ENCODE measurements at regions not wholly inside any gene's neighbourhood (a gene's known extent, or its start where the extent isn't known, plus 50 kb on each side); places are given as distances from the start of the nearest gene placed in this dataset.

GRCh38 chr20:52483382-52483781, 291.8 kb upstream of the ZFP64 start:
- TF ChIP-seq CREB1 (IDR thresholded peaks at IDR 0.05; ENCODE audit: low read depth) (no peak), CEBPB (IDR thresholded peaks at IDR 0.05) (no peak), TEAD4 (IDR thresholded peaks at IDR 0.05) (no peak), MAX (IDR thresholded peaks at IDR 0.05) (no peak), EP300 (IDR thresholded peaks at IDR 0.05; ENCODE audit: borderline replicate concordance) (no peak), RAD21 (IDR thresholded peaks at IDR 0.05; ENCODE audit: low read depth) (no peak)
